DMS153 treated with DMSO at 0.1 percent for 48 hours (cell line): ENCODE measurements at regions not wholly inside any gene's neighbourhood (a gene's known extent, or its start where the extent isn't known, plus 50 kb on each side); places are given as distances from the start of the nearest gene placed in this dataset.
"Not testable (repeated sequence)": the region's sequence is repeated elsewhere in the genome, so short reads cannot be mapped to it uniquely, and the experiment has no call there.

ENCODE experiments used
- DNase-seq: peaks from one replicate; lab custom pipeline; 2025; ENCODE audit not compliant: unreplicated experiment; lab: John Stamatoyannopoulos, UW

GRCh38 chr1:147071142-147071541 lies 101.1 kb downstream of the PRKAB2 start:
- DNase-seq = no peak

- DNase-seq = no peak
Measured at GRCh38 chr1:147062956-147063355, 109.3 kb downstream of the PRKAB2 start.

- DNase-seq = not testable (repeated sequence)
Measured at GRCh38 chr1:147061880-147062279, 110.4 kb downstream of the PRKAB2 start.

GRCh38 chr1:147053269-147053668 lies 115.1 kb downstream of the NBPF12 start:
- DNase-seq = no peak

- no peak for DNase-seq
Measured at GRCh38 chr1:147052677-147053076, 114.6 kb downstream of the NBPF12 start.

- no peak for DNase-seq
Measured at GRCh38 chr1:147052143-147052542, 114.0 kb downstream of the NBPF12 start.

- no peak for DNase-seq
Measured at GRCh38 chr1:147051136-147051535, 113.0 kb downstream of the NBPF12 start.

- no peak for DNase-seq
Measured at GRCh38 chr1:147050654-147051053, 112.5 kb downstream of the NBPF12 start.

- DNase-seq = not testable (repeated sequence)
Measured at GRCh38 chr1:147046863-147047394, 108.8 kb downstream of the NBPF12 start.

GRCh38 chr1:147046189-147046862 lies 108.2 kb downstream of the NBPF12 start:
- no peak for DNase-seq
